ENCODE measurements at regions not wholly inside any gene's neighbourhood (a gene's known extent, or its start where the extent isn't known, plus 50 kb on each side); places are given as distances from the start of the nearest gene placed in this dataset.
A peak's percentile ranks its signal among the peaks of the same experiment; 100 is the strongest.

GRCh38 chrX:7574325-7574724 lies 268.6 kb upstream of the VCX start:
- no peaks in the 10 kb centered on the region for H3K9me2 ChIP-seq (ENCODE audit: insufficient read depth, low read length)
- H3K9ac ChIP-seq (ENCODE audit: low read length) = no peak overlapping the region
- H3K4me2 ChIP-seq (ENCODE audit: low read length) = no peak overlapping the region
- H3K79me2 ChIP-seq (replicated peaks; ENCODE audit: insufficient read depth, low read length) = no peaks in the 10 kb centered on the region
- H3K27ac ChIP-seq (ENCODE audit: low read length) = no peak overlapping the region
- H2AFZ ChIP-seq (ENCODE audit: low read depth, low read length) = no peak overlapping the region
- H3K4me3 ChIP-seq (ENCODE audit: low read length) = no peak overlapping the region
- H3K9me3 ChIP-seq (ENCODE audit: low read length) = no peaks in the 10 kb centered on the region
- TF ChIP-seq, protein P1, sequence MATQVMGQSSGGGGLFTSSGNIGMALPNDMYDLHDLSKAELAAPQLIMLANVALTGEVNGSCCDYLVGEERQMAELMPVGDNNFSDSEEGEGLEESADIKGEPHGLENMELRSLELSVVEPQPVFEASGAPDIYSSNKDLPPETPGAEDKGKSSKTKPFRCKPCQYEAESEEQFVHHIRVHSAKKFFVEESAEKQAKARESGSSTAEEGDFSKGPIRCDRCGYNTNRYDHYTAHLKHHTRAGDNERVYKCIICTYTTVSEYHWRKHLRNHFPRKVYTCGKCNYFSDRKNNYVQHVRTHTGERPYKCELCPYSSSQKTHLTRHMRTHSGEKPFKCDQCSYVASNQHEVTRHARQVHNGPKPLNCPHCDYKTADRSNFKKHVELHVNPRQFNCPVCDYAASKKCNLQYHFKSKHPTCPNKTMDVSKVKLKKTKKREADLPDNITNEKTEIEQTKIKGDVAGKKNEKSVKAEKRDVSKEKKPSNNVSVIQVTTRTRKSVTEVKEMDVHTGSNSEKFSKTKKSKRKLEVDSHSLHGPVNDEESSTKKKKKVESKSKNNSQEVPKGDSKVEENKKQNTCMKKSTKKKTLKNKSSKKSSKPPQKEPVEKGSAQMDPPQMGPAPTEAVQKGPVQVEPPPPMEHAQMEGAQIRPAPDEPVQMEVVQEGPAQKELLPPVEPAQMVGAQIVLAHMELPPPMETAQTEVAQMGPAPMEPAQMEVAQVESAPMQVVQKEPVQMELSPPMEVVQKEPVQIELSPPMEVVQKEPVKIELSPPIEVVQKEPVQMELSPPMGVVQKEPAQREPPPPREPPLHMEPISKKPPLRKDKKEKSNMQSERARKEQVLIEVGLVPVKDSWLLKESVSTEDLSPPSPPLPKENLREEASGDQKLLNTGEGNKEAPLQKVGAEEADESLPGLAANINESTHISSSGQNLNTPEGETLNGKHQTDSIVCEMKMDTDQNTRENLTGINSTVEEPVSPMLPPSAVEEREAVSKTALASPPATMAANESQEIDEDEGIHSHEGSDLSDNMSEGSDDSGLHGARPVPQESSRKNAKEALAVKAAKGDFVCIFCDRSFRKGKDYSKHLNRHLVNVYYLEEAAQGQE (IDR thresholded peaks at IDR 0.05; ENCODE audit: borderline replicate concordance) = peak; percentile 27
- no peak for TF ChIP-seq MXI1 (conservative IDR thresholded peaks at IDR 0.05; ENCODE audit: poor library complexity, severe bottlenecking)
- TF ChIP-seq CTCF (IDR thresholded peaks at IDR 0.05; ENCODE audit: poor library complexity, severe bottlenecking) = no peak
- H3F3A ChIP-seq (ENCODE audit: insufficient read depth, low read length, poor library complexity, severe bottlenecking) = no peaks in the 10 kb centered on the region
- H3K27me3 ChIP-seq (ENCODE audit: insufficient read depth, low read depth, low read length) = no peaks in the 10 kb centered on the region
- H4K20me1 ChIP-seq (ENCODE audit: insufficient read depth) = no peaks in the 10 kb centered on the region
- no peaks in the 10 kb centered on the region for H3K36me3 ChIP-seq (ENCODE audit: insufficient read depth, low read length)

GRCh38 chrX:7570432-7571029 lies 272.4 kb upstream of the VCX start:
- Histone ChIP-seq H3K4me3 (ENCODE audit: low read length) (no peak overlapping the region), H4K20me1 (ENCODE audit: insufficient read depth) (no peaks in the 10 kb centered on the region), H3K79me2 (replicated peaks; ENCODE audit: insufficient read depth, low read length) (no peaks in the 10 kb centered on the region), H3K9ac (ENCODE audit: low read length) (no peak overlapping the region), H3K9me3 (ENCODE audit: low read length) (no peaks in the 10 kb centered on the region), H3K27ac (ENCODE audit: low read length) (peak overlapping the region; percentile 68), H3K36me3 (ENCODE audit: insufficient read depth, low read length) (no peaks in the 10 kb centered on the region), H2AFZ (ENCODE audit: low read depth, low read length) (no peak overlapping the region), H3K4me2 (ENCODE audit: low read length) (no peak overlapping the region), H3K27me3 (ENCODE audit: insufficient read depth, low read depth, low read length) (no peaks in the 10 kb centered on the region), H3F3A (ENCODE audit: insufficient read depth, low read length, poor library complexity, severe bottlenecking) (no peaks in the 10 kb centered on the region), H3K9me2 (ENCODE audit: insufficient read depth, low read length) (no peaks in the 10 kb centered on the region)
- no peak for TF ChIP-seq RAD21 (conservative IDR thresholded peaks at IDR 0.05)
- peak; percentile 40 for TF ChIP-seq POLR2AphosphoS5 (IDR thresholded peaks at IDR 0.05)
- TF ChIP-seq, protein P1 (IDR thresholded peaks at IDR 0.05; ENCODE audit: borderline replicate concordance) = peak; percentile 95
- TF ChIP-seq CTCF (IDR thresholded peaks at IDR 0.05; ENCODE audit: poor library complexity, severe bottlenecking) = no peak

All from neural cell (in vitro differentiated cells).